ENCODE measurements at regions not wholly inside any gene's neighbourhood (a gene's known extent, or its start where the extent isn't known, plus 50 kb on each side); places are given as distances from the start of the nearest gene placed in this dataset.

DNA sequence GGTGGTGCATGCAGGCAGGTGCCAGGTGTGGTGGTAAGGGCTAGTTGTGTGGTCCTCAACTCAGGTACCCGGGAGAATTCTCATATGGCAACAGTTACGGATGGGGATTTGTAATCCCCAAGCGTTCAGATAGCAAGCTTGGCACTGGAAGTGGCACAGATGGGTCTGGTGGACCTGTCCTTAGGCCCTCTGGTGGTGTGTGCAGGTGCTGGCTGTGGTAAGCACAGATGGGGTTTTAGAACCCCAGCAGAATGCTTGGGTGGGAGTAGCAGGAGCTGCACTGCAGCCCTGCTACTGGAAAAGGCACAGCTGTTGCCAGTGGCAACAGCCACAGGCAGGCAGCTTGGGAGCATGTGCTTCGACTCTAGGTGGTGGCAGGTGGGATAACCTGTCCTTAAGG lies 948.2 kb upstream of the FAM98A start:
- H3K4me3 ChIP-seq: no peak overlapping the region
- TF ChIP-seq, protein P1, sequence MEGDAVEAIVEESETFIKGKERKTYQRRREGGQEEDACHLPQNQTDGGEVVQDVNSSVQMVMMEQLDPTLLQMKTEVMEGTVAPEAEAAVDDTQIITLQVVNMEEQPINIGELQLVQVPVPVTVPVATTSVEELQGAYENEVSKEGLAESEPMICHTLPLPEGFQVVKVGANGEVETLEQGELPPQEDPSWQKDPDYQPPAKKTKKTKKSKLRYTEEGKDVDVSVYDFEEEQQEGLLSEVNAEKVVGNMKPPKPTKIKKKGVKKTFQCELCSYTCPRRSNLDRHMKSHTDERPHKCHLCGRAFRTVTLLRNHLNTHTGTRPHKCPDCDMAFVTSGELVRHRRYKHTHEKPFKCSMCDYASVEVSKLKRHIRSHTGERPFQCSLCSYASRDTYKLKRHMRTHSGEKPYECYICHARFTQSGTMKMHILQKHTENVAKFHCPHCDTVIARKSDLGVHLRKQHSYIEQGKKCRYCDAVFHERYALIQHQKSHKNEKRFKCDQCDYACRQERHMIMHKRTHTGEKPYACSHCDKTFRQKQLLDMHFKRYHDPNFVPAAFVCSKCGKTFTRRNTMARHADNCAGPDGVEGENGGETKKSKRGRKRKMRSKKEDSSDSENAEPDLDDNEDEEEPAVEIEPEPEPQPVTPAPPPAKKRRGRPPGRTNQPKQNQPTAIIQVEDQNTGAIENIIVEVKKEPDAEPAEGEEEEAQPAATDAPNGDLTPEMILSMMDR (IDR thresholded peaks at IDR 0.05; ENCODE audit: low read depth, low read length): no peak
- no peaks in the 10 kb centered on the region for H3K36me3 ChIP-seq
- no peaks in the 10 kb centered on the region for H3K9me3 ChIP-seq (ENCODE audit: low read depth)
- H3K4me1 ChIP-seq (ENCODE audit: low read depth): no peaks in the 10 kb centered on the region
- no peaks in the 10 kb centered on the region for H3K27me3 ChIP-seq
- H3K27ac ChIP-seq: no peak overlapping the region
- no peak for DNase-seq (ENCODE audit: low read depth in 1 of 2, low spot score in 1 of 2)

DNA sequence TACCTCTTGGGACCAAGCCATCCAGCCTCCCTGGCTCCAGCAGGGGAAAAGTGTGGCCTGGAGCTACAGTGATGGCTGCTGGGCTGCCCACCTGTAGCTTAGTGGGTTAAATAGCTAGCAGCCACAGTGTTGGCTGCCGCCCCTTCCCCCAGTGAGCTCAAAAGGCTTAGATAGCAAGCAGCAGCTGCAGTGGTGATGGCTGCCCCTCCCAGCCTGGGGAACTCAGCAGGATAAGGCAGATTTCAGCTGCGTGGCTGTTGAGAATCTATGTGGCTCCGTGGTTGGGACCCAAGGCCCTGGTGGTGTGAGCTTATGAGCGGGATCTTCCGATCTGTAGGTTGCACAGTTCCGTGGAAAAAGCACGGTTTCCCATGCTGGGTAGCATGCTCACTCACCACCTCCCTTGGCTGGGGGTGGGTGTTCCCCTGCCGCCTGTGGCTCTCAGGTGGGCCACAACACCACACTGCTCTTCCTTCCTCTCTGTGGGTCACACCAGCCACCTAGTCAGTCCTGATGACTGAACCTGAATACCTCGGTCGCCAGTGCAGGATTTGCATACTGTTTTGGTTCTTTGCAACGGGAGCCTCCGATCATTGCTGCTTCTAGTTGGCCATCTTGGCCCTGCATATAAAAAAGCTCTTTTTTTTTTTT lies 946.5 kb upstream of the FAM98A start:
- TF ChIP-seq, protein P1 (IDR thresholded peaks at IDR 0.05; ENCODE audit: low read depth, low read length): no peak
- Histone ChIP-seq H3K36me3 (no peaks in the 10 kb centered on the region), H3K9me3 (ENCODE audit: low read depth) (no peaks in the 10 kb centered on the region), H3K4me3 (no peak overlapping the region), H3K27ac (no peak overlapping the region), H3K4me1 (ENCODE audit: low read depth) (no peaks in the 10 kb centered on the region), H3K27me3 (no peaks in the 10 kb centered on the region)
- DNase-seq (ENCODE audit: low read depth in 1 of 2, low spot score in 1 of 2): no peak

DNA sequence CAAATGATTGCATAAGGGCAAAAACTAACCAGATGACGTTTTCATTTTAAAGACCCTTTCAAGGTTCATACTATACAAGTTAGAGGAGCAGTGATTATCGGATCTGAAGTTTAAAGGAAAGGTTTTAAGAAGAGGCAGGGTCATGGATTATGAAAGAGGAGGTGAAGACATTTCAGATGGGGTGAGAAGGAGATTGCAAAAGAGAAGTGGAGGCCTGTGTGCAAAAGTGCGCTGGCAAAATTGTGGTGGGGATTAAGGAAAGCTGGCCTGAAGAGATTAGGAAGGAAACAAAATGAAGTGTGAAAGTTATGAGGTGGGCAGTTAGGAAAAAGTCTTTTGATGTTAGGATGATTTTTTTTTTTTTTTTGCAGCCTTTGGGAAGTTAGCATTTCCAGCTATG lies 935.7 kb upstream of the FAM98A start:
- no peaks in the 10 kb centered on the region for H3K27me3 ChIP-seq
- H3K4me1 ChIP-seq (ENCODE audit: low read depth): peaks cover under 1% of the 10 kb centered on the region
- H3K27ac ChIP-seq: no peak overlapping the region
- TF ChIP-seq, protein P1 (IDR thresholded peaks at IDR 0.05; ENCODE audit: low read depth, low read length): no peak
- no peak for DNase-seq (ENCODE audit: low read depth in 1 of 2, low spot score in 1 of 2)
- H3K4me3 ChIP-seq: no peak overlapping the region
- H3K9me3 ChIP-seq (ENCODE audit: low read depth): no peaks in the 10 kb centered on the region
- H3K36me3 ChIP-seq: no peaks in the 10 kb centered on the region

DNA sequence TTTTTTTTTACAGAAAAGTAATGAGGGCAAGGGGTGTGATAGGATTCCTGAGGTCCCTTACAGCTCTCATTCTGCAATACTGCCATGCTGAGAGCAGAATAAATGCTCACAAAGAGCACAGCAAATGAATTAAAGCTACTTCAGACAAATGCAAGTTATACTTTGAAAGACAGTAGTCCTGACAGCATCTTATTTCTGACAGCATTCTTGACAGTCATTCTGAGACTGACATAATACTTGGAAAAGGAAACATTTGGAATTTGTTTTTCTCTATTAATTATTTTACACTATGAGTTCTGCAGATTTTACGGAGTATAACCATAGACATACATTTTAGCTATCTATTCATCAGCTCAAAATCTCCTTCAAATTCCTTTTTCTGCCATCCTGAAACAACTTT lies 935.2 kb upstream of the FAM98A start:
- no peak for DNase-seq (ENCODE audit: low read depth in 1 of 2, low spot score in 1 of 2)
- no peaks in the 10 kb centered on the region for H3K9me3 ChIP-seq (ENCODE audit: low read depth)

DNA sequence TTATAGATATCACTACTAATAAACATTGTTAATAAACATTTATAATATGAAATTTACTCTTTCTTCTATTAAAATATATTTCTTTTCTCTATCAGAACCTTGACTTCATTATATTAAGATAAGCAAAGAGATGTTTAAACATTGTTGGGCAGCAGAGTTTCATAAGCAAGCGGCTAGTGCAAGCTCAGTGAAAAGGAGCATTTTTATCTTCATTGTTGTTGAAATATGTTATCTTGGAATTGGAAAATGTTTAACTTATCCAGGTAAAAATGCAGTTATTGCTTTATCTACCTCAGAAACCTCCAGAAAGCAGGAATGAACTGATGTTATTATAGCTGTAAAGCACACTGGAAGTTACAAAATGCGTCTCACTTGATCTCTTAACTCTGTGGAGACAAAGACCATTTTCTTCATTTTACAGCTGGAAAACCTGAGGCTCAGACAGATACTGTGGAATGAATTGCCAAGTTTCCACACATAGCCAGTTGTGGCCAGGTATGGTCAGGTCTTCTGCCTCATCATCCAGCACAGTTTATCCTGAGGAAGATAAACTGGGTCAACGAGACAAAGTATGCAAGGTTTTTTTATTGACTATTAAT lies 934.6 kb upstream of the FAM98A start:
- H3K4me3 ChIP-seq: no peak overlapping the region
- peaks cover 6% of the 10 kb centered on the region for H3K4me1 ChIP-seq (ENCODE audit: low read depth)
- no peak for DNase-seq (ENCODE audit: low read depth in 1 of 2, low spot score in 1 of 2)
- TF ChIP-seq, protein P1 (IDR thresholded peaks at IDR 0.05; ENCODE audit: low read depth, low read length): no peak
- H3K27ac ChIP-seq: no peak overlapping the region
- no peaks in the 10 kb centered on the region for H3K9me3 ChIP-seq (ENCODE audit: low read depth)
- no peaks in the 10 kb centered on the region for H3K27me3 ChIP-seq
- no peaks in the 10 kb centered on the region for H3K36me3 ChIP-seq

More for the DNA sequence above, 935.2 kb upstream of the FAM98A start:
- H3K36me3 ChIP-seq: no peaks in the 10 kb centered on the region
- H3K4me1 ChIP-seq (ENCODE audit: low read depth): peaks cover 4% of the 10 kb centered on the region
- TF ChIP-seq, protein P1 (IDR thresholded peaks at IDR 0.05; ENCODE audit: low read depth, low read length): no peak
- H3K27ac ChIP-seq: no peak overlapping the region
- no peak overlapping the region for H3K4me3 ChIP-seq
- no peaks in the 10 kb centered on the region for H3K27me3 ChIP-seq
